K562 (cell line): ENCODE measurements at regions not wholly inside any gene's neighbourhood (a gene's known extent, or its start where the extent isn't known, plus 50 kb on each side); places are given as distances from the start of the nearest gene placed in this dataset.

Source experiments
- ATAC-seq: fragments of 200-7000 bp; cut with Tn5 transposase; 3 replicates; pipeline ENCODE4 v1.9.1; 2020; ENCODE audit warnings: moderate library complexity
- BruUV-seq: library from RNA; stranded (reverse); fragments of 400-500 nt; replicated peaks from 2 replicates; lab custom pipeline; 2021; lab: Mats Ljungman, UMichigan
- CTCF ChIA-PET: fragments of 300-600 bp; formaldehyde crosslinking; extraction: SDS; loops from one replicate; lab custom pipeline; 2021; ENCODE audit warnings: low intra/inter-chr PET ratio; lab: Yijun Ruan, JAX
- POLR2A ChIA-PET: fragments of 300-600, 350-650 bp; sonication (Branson Sonifier 250); formaldehyde crosslinking; extraction: SDS; loops from one replicate; lab custom pipeline; 2021; ENCODE audit warnings: antibody characterized with exemption, inconsistent platforms; lab: Yijun Ruan, JAX
- DNase-seq, 4 experiments: peaks; one replicate each; pipeline versions ENCODE4 v3.0.0 to v3.0.0-alpha.2; 2011 to 2018; ENCODE audit warnings: low spot score in 3 of 4, mixed read lengths in 3 of 4; ENCODE audit errors: extremely low read depth in 1 of 4
- FAIRE-seq: peaks from 2 replicates; lab custom pipeline; 2011; peaks lifted over from hg19 to GRCh38; lab: Jason Lieb, UNC
- H2AFZ ChIP-seq: 2 replicates; pipeline ENCODE4 v1.6.0; 2011; ENCODE audit warnings: low read depth, low read length, control low read depth, inconsistent platforms
- H3K27ac ChIP-seq: fragments of 200-600 bp; 3 replicates; pipeline ENCODE4 v1.8.0; 2011; ENCODE audit warnings: low read depth, mild to moderate bottlenecking, control low read depth, inconsistent platforms, low read length, moderate library complexity, mixed read lengths; ENCODE audit errors: extremely low read depth
- H3K27me3 ChIP-seq, 2 experiments: fragments of 300-600 bp in 1 of 2; 2 replicates in 1 of 2; 3 replicates in 1 of 2; pipeline versions ENCODE4 v1.6.0 to v1.8.0; 2011; ENCODE audit warnings: inconsistent platforms in 2 of 2, low read length in 2 of 2, mild to moderate bottlenecking in 1 of 2, mixed read lengths in 1 of 2, moderate library complexity in 1 of 2; ENCODE audit not compliant: control insufficient read depth in 2 of 2, insufficient read depth in 2 of 2
- H3K36me3 ChIP-seq: fragments of 300-600 bp; 3 replicates; pipeline ENCODE4 v1.8.0; 2011; ENCODE audit warnings: mild to moderate bottlenecking, low read length, inconsistent platforms; ENCODE audit not compliant: control insufficient read depth, insufficient read depth
- H3K4me1 ChIP-seq, 2 experiments: fragments of 200-600 bp in 1 of 2; replicated peaks in 1 of 2; 2 replicates in 1 of 2; 3 replicates in 1 of 2; pipeline versions ENCODE4 v1.5.1 to v1.8.0; 2011; ENCODE audit warnings: inconsistent platforms in 2 of 2, low read length in 2 of 2, mild to moderate bottlenecking in 1 of 2, mixed read lengths in 1 of 2, moderate library complexity in 1 of 2; ENCODE audit not compliant: control insufficient read depth in 2 of 2, insufficient read depth in 2 of 2
- H3K4me2 ChIP-seq: 2 replicates; pipeline ENCODE4 v1.6.1; 2011; ENCODE audit warnings: low read length, control low read depth, inconsistent platforms, mixed read lengths; ENCODE audit not compliant: insufficient read depth
- H3K4me3 ChIP-seq: fragments of 200-600 bp; sonication (generic), shearing (Covaris generic); 2 replicates; pipeline ENCODE4 v1.5.1; 2016; ENCODE audit warnings: control low read depth, inconsistent platforms
- H3K79me2 ChIP-seq: fragments of 200-600 bp; 3 replicates; pipeline ENCODE4 v1.8.0; 2011; ENCODE audit warnings: low read length, inconsistent platforms; ENCODE audit not compliant: control insufficient read depth, insufficient read depth
- H3K9ac ChIP-seq, 2 experiments: 2 replicates each; pipeline versions ENCODE4 v1.6.0 to v1.6.1; 2011; ENCODE audit warnings: low read depth in 2 of 2, low read length in 2 of 2, control low read depth in 1 of 2, inconsistent platforms in 1 of 2, mild to moderate bottlenecking in 1 of 2, mixed read lengths in 1 of 2; ENCODE audit not compliant: insufficient read depth in 1 of 2
- H3K9me1 ChIP-seq: one replicate; pipeline ENCODE4 v1.6.0; 2011; ENCODE audit warnings: inconsistent platforms, mild to moderate bottlenecking, low read length, moderate library complexity; ENCODE audit not compliant: control insufficient read depth, insufficient read depth
- H3K9me3 ChIP-seq: replicated peaks from 2 replicates; pipeline ENCODE4 v1.5.1; 2011; ENCODE audit warnings: low read depth, low read length, inconsistent platforms; ENCODE audit not compliant: control insufficient read depth, insufficient read depth
- H4K20me1 ChIP-seq: replicated peaks from 2 replicates; pipeline ENCODE4 v1.6.1; 2011; ENCODE audit warnings: low read length, inconsistent platforms, mixed read lengths; ENCODE audit not compliant: control insufficient read depth, insufficient read depth
- CBFA2T3 ChIP-seq: fragments of 450-650 bp; IDR thresholded peaks from 2 replicates; pipeline ENCODE4 v1.6.1; 2017
- CEBPB ChIP-seq: fragments of 450-650 bp; IDR thresholded peaks from 2 replicates; pipeline ENCODE4 v1.6.1; 2016; ENCODE audit warnings: missing genetic modification characterization, missing compliant biosample characterization
- ELF1 ChIP-seq: fragments of 200-800 bp; sonication (Bioruptor generic); IDR thresholded peaks from 2 replicates; pipeline ENCODE4 v1.6.1; 2016; ENCODE audit warnings: missing genetic modification characterization, missing compliant biosample characterization
- HMGN3 ChIP-seq: IDR thresholded peaks from 2 replicates; pipeline ENCODE4 v1.6.1; 2011; ENCODE audit warnings: borderline replicate concordance, low read depth, mild to moderate bottlenecking, mixed read lengths, low read length; ENCODE audit not compliant: insufficient read length; ENCODE audit errors: extremely low read depth
- MCM3 ChIP-seq: fragments of 450-650 bp; IDR thresholded peaks from 2 replicates; pipeline ENCODE4 v1.6.1; 2016
- WGBS: fragments of 100-300 bp; shearing (Covaris generic); methylation state at CpG from one replicate; pipeline ENCODE4 v1.1.6; 2016; ENCODE audit warnings: low coverage, mixed read lengths; ENCODE audit not compliant: insufficient coverage; ENCODE audit errors: missing lambda C conversion rate; 5-methylcytosine and 5-hydroxymethylcytosine counted together
- in situ Hi-C: fragments of 300-500 bp; cut with MboI; formaldehyde crosslinking; loops from 4 replicates; pipeline ENCODE4 v1.15.0; 2018; ENCODE audit warnings: inconsistent platforms, mixed read lengths
- intact Hi-C: fragments of 100-400 bp; cut with micrococcal nuclease; formaldehyde crosslinking; loops from 2 replicates; pipeline ENCODE4 v1.14.2; 2022
- TF ChIP-seq, protein P1 (sequence below): sonication (generic); formaldehyde crosslinking; IDR thresholded peaks from 2 replicates; pipeline ENCODE4 v1.8.0; 2022; ENCODE audit warnings: mild to moderate bottlenecking, missing genetic modification reagents, borderline replicate concordance

- TF ChIP-seq ELF1 (no peak), HMGN3 (no peak), CBFA2T3 (no peak), CEBPB (tag) (no peak), MCM3 (no peak)
- TF ChIP-seq, protein P1, sequence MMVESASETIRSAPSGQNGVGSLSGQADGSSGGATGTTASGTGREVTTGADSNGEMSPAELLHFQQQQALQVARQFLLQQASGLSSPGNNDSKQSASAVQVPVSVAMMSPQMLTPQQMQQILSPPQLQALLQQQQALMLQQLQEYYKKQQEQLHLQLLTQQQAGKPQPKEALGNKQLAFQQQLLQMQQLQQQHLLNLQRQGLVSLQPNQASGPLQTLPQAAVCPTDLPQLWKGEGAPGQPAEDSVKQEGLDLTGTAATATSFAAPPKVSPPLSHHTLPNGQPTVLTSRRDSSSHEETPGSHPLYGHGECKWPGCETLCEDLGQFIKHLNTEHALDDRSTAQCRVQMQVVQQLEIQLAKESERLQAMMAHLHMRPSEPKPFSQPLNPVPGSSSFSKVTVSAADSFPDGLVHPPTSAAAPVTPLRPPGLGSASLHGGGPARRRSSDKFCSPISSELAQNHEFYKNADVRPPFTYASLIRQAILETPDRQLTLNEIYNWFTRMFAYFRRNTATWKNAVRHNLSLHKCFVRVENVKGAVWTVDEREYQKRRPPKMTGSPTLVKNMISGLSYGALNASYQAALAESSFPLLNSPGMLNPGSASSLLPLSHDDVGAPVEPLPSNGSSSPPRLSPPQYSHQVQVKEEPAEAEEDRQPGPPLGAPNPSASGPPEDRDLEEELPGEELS (CRISPR knock-in tag) = no peak
- ChIA-PET CTCF (no interaction called here), POLR2A (interaction anchor here (1.0 kb wide), 1 partner anchor 10 kb away, joined by 3 read pairs; no protein-coding TSS in a partner anchor)
- H3K27me3 ChIP-seq = no peaks in the 10 kb centered on the region
- H3K9me1 ChIP-seq = no peaks in the 10 kb centered on the region
- no peaks in the 10 kb centered on the region for H4K20me1 ChIP-seq
- H3K27ac ChIP-seq = peak overlapping the region; percentile 39; the same call in 2 of the 3 replicates
- DNase-seq (no peak), ATAC-seq (no peak; the same call in 2 of the 3 replicates), FAIRE-seq (no peak)
- H3K4me1 ChIP-seq = peaks cover 8 to 28% of the 10 kb centered on the region in 2 experiments; a peak in 3 of 5 replicates
- H3K36me3 ChIP-seq = no peaks in the 10 kb centered on the region
- H3K79me2 ChIP-seq = no peaks in the 10 kb centered on the region
- BruUV-seq = no TSS peak
- no peak overlapping the region for H3K4me2 ChIP-seq
- WGBS = 25% methylated on average over 4 of the region's 4 CpGs
- intact Hi-C loops = no loop called here
- peak overlapping the region; percentile 37 for H2AFZ ChIP-seq
- in situ Hi-C loops = no loop called here
- no peak overlapping the region for H3K9ac ChIP-seq
- H3K4me3 ChIP-seq = no peak overlapping the region
- no peaks in the 10 kb centered on the region for H3K9me3 ChIP-seq
These were observed 407.8 kb downstream of the KLF5 start for GRCh38 chr13:73466561-73466960.
